GM20431 (cell line): ENCODE measurements at regions not wholly inside any gene's neighbourhood (a gene's known extent, or its start where the extent isn't known, plus 50 kb on each side); places are given as distances from the start of the nearest gene placed in this dataset.

Source experiments
- in situ Hi-C: fragments of 300-500 bp; cut with MseI, MboI; formaldehyde crosslinking; loops from one replicate; pipeline ENCODE4 v1.15.0; 2020; ENCODE audit warnings: low sequenced_read_pairs; ENCODE audit not compliant: unreplicated experiment

GRCh38 chr12:107586256-107586970 lies 99.2 kb upstream of the PWP1 start:
- in situ Hi-C loops = no loop called here

DNA sequence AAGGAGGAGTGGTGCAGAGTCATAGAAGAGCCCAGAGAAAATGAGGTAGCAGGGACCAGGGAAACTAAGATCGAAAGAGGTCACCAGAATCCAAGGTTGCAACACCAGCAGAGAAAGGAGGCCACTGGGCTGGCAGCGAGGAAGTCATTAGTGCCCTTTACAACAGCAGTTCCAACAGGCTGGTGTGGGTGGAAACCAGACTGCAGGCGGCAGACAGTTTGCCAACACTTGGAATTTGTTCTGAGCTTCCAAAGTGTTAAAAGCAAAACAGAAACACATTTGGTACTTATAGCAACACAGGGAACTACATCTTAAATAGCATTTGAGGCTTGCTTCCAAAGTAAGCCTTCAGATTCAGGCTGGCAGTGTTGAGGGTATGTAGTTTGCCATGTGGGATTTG lies 95.2 kb upstream of the PWP1 start:
- in situ Hi-C loops = no loop called here

- in situ Hi-C loops = no loop called here
Measured at GRCh38 chr12:107590814-107591375, 94.7 kb upstream of the PWP1 start.

GRCh38 chr12:107593713-107594381 lies 91.8 kb upstream of the PWP1 start:
- in situ Hi-C loops = no loop called here

DNA sequence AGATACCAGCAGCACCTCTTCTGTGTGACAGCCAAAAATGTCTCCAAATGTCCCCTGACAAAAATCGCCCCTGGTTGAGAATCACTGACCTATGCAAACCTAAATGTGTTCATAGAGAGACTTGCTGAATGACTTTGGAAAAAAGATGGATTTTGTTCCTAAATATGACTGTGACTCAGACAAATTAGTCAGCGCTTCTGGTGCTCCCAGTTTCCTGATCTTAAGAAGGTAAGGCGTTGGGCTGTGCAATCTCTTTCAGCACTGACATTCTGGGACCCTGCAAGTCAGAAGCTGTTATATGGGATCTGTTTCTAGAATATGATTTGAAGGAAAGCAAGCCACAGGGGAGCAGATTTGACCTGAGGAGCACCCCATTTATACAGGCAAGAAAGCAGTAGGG lies 90.6 kb upstream of the PWP1 start:
- in situ Hi-C loops = no loop called here

DNA sequence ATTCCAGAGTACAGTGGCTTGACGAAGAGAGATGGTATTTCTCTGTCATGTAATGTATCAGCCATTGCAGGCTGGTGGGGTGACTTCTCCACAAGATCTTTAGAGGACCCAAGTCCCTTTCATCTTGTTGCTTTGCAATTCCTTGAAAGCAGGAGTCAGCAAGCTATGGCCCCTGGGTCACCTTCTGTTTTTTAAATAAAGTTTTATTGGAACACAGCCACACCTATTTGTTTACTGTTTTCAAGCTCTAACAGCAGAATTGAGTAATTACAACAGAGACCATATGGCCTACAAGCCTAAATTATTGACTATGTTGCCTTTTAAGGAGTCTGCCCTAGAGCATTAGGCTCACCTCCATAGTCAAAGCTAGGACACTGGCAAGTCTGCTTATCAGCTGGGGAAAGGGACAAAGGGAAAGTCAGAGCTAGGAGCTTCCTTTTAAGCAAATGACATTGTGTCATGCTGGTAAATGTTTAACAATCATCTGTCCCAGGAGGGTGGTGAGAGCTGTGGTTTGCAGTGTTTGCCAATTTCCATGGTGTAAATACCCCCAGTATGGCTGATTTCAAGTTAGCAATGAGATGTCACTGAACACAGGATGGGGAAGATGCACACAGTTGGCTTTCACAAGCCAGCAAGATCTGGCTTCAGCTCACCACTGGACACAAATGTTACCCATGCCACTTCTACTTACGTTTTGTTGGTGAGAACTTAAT lies 87.7 kb upstream of the PWP1 start:
- in situ Hi-C loops = no loop called here

- in situ Hi-C loops = no loop called here
Measured at GRCh38 chr12:107598906-107599305, 86.7 kb upstream of the PWP1 start.

DNA sequence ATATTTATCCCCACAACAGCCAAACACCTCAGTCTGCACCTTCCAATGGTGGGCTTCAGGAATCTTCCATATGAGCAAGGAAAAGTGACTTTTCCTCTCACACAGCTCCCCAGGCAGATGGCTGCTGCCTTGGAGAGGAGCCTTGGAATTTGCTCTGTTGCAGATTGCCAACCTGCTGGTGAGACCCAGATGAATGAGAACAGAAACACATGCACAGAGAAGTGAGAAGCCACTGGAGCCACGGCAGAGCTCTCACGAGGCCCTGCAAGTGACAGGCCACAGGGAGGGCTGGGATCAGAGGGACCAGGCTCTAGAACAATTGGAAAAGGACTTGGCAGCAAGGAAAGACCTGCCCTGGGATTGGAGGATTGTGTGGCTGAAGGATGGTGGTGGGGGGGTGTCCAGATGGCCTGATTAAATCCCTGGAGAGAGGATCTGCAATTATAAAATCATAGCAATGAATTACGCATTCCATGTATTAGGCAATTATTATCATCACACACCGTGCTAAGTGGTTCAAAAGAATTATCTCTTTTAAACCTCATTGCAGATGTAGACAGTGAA lies 84.9 kb upstream of the PWP1 start:
- in situ Hi-C loops = loop anchor here (25.0 kb wide), 1 partner anchor 188 kb away; no protein-coding TSS in a partner anchor

DNA sequence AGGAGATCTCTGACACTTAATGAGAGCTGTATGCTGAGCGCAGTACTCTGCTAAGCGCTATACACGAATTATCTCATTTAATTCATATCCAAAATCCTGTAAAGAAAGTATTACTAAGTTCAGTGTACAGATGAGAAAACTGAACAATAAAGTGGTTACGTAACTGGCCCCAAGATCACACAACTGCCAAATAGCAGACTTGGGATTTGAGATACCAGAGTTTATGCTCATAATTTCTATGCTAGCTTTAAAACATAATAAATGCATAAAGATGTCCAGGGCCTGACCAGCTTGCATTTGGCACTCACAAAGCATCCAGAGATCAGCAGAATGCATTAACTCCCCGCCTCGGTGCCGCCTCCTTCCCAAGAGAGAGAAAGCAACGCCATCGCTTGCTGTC lies 83.2 kb upstream of the PWP1 start:
- in situ Hi-C loops = loop anchor here (25.0 kb wide), 1 partner anchor 190 kb away; no protein-coding TSS in a partner anchor

- in situ Hi-C loops = loop anchor here (5.0 to 25.0 kb wide), 2 partner anchors 193 to 478 kb away; no protein-coding TSS in a partner anchor
Measured at GRCh38 chr12:107605293-107605692, 80.3 kb upstream of the PWP1 start.

- in situ Hi-C loops = loop anchor here (5.0 to 25.0 kb wide), 2 partner anchors 195 to 480 kb away; no protein-coding TSS in a partner anchor
Measured at GRCh38 chr12:107607464-107608392, 77.9 kb upstream of the PWP1 start.

DNA sequence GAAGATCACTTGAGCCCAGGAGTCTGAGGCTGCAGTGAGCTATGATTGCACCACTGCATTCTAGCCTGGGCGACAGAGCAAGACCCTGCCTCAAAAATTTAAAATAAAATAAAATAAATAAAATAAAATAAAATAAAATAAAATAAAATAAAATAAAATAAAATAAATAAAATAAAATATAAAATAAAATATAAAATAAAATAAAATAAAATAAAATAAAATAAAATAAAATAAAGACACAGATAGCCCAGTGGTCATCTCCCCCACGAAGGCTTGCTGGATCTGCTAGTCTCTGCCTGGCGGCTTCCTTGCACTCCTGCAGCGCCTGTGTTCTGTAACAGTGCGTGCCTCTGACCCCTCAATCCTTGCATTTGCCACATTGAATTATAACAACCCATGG lies 76.8 kb upstream of the PWP1 start:
- in situ Hi-C loops = loop anchor here (5.0 to 25.0 kb wide), 2 partner anchors 196 to 481 kb away; no protein-coding TSS in a partner anchor

GRCh38 chr12:107610021-107610859 lies 75.4 kb upstream of the PWP1 start:
- in situ Hi-C loops = loop anchor here (25.0 kb wide), 1 partner anchor 198 kb away; no protein-coding TSS in a partner anchor

DNA sequence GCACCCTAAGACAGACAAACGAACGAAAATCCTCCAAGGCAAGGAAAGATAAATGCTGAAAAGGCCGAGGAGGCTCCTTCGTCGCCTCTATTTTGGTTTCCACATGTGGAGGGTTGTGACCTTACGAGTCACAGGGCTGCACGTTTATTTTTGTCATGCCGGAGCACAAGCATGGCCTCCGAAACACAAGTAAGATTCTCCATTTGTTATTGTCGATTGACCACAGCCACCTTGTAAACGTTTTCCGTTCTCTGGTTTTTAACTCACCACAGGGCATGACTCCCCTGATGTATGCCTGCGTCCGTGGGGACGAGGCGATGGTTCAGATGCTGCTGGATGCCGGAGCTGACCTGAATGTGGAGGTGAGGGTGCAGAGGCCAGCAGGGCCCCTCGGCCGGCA lies 73.1 kb upstream of the PWP1 start:
- in situ Hi-C loops = loop anchor here (25.0 kb wide), 1 partner anchor 200 kb away; no protein-coding TSS in a partner anchor

- in situ Hi-C loops = loop anchor here (25.0 kb wide), 1 partner anchor 205 kb away; no protein-coding TSS in a partner anchor
Measured at GRCh38 chr12:107616941-107617340, 68.7 kb upstream of the PWP1 start.

GRCh38 chr12:107618106-107618505 lies 67.5 kb upstream of the PWP1 start:
- in situ Hi-C loops = loop anchor here (25.0 kb wide), 1 partner anchor 206 kb away; no protein-coding TSS in a partner anchor

GRCh38 chr12:107619831-107620230 lies 65.8 kb upstream of the PWP1 start:
- in situ Hi-C loops = loop anchor here (25.0 kb wide), 1 partner anchor 208 kb away; no protein-coding TSS in a partner anchor

DNA sequence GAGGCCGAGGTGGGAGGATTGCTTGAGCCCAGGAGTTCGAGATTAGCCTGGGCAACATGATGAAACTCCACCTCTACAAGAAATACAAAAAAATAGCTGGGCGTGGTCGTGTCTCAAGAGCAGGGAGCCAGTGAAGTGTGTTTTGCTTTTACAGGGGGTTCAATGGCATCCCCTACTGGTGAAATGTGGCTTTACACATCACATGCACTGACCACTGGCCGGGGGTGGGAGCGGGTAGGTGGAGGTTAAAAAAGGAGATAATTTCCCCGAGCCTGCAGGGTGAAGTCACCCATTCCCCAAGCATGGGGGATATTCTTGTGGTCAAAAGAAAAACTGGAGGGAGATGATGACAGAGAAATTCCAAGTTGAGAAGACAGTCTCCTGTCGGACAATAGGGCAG lies 63.6 kb upstream of the PWP1 start:
- in situ Hi-C loops = loop anchor here (25.0 kb wide), 1 partner anchor 210 kb away; no protein-coding TSS in a partner anchor
